Uterus (tissue), 3 donors: ENCODE measurements at regions not wholly inside any gene's neighbourhood (a gene's known extent, or its start where the extent isn't known, plus 50 kb on each side); places are given as distances from the start of the nearest gene placed in this dataset.

Source experiments
- DNase-seq, 2 donors: peaks; one replicate each; pipeline ENCODE4 v3.0.0-alpha.2; 2019 to 2020
- H3K27ac ChIP-seq, 2 donors: fragments of 200-600 bp; sonication (generic); 1 replicate in 1 of 2; 2 replicates in 1 of 2; pipeline ENCODE4 v1.5.1; 2016 to 2018
- H3K27me3 ChIP-seq, 2 donors: fragments of 200-600 bp; sonication (generic); one replicate each; pipeline ENCODE4 v1.5.1; 2018 to 2019; ENCODE audit warnings: control low read depth in 1 of 2
- H3K36me3 ChIP-seq, 2 donors: fragments of 200-600 bp; sonication (generic); one replicate each; pipeline ENCODE4 v1.5.1; 2019; ENCODE audit warnings: control low read depth in 1 of 2
- H3K4me1 ChIP-seq, 2 donors: fragments of 200-600 bp; sonication (generic); one replicate each; pipeline ENCODE4 v1.5.1; 2018 to 2019; ENCODE audit warnings: control low read depth in 1 of 2
- H3K4me3 ChIP-seq, 2 donors: fragments of 200-600 bp; sonication (generic); 1 replicate in 1 of 2; 2 replicates in 1 of 2; pipeline ENCODE4 v1.5.1; 2018 to 2019; ENCODE audit warnings: mild to moderate bottlenecking in 1 of 2
- H3K9me3 ChIP-seq, 2 donors: fragments of 200-600 bp; sonication (generic); one replicate each; pipeline ENCODE4 v1.5.1; 2019; ENCODE audit warnings: control low read depth in 1 of 2
- CTCF ChIP-seq, 4 experiments: fragments of 200-600 bp in 2 of 4; fragments of 450-650 bp in 2 of 4; sonication (generic) in 2 of 4; IDR thresholded peaks; one replicate each; pipeline ENCODE4 v1.5.1; 2016 to 2019; ENCODE audit warnings: antibody characterized with exemption in 4 of 4, mild to moderate bottlenecking in 2 of 4, moderate library complexity in 1 of 4
- POLR2A ChIP-seq, 2 donors: fragments of 450-650 bp; IDR thresholded peaks; one replicate each; pipeline ENCODE4 v1.6.1; 2016; ENCODE audit warnings: antibody characterized with exemption in 2 of 2, mild to moderate bottlenecking in 1 of 2, moderate library complexity in 1 of 2
- intact Hi-C: fragments of 100-400 bp; cut with DNase I; formaldehyde crosslinking; loops from one replicate; pipeline ENCODE4 v1.15.1; 2023; ENCODE audit warnings: low total_unique reads
- donor health status: DM: yes; HTN: yes; CAD: no.

GRCh38 chr12:114938487-114939210, 254.7 kb upstream of the TBX3 start:
- Histone ChIP-seq H3K27me3 (no peaks in the 10 kb centered on the region), H3K4me1 (no peaks in the 10 kb centered on the region), H3K4me3 (no peak overlapping the region), H3K9me3 (no peaks in the 10 kb centered on the region), H3K36me3 (no peaks in the 10 kb centered on the region), H3K27ac (no peak overlapping the region)
- intact Hi-C loops = no loop called here
- DNase-seq = no peak
- TF ChIP-seq POLR2A (IDR thresholded peaks at IDR 0.05) (no peak), CTCF (IDR thresholded peaks at IDR 0.05) (no peak)

GRCh38 chr12:114936148-114937079, 252.4 kb upstream of the TBX3 start:
- TF ChIP-seq CTCF (IDR thresholded peaks at IDR 0.05) (no peak), POLR2A (IDR thresholded peaks at IDR 0.05) (no peak)

GRCh38 chr12:114935658-114936057, 251.7 kb upstream of the TBX3 start:
- no peaks in the 10 kb centered on the region for H3K27me3 ChIP-seq

More at GRCh38 chr12:114936148-114937079, 252.4 kb upstream of the TBX3 start:
- no peak overlapping the region for H3K27ac ChIP-seq
- intact Hi-C loops = no loop called here
- H3K27me3 ChIP-seq = no peaks in the 10 kb centered on the region
- H3K4me3 ChIP-seq = no peak overlapping the region
- H3K36me3 ChIP-seq = no peaks in the 10 kb centered on the region
- DNase-seq = no peak
- H3K9me3 ChIP-seq = no peaks in the 10 kb centered on the region
- H3K4me1 ChIP-seq = no peaks in the 10 kb centered on the region

GRCh38 chr12:114933428-114934160, 249.6 kb upstream of the TBX3 start:
- DNase-seq = no peak
- Histone ChIP-seq H3K4me1 (no peaks in the 10 kb centered on the region), H3K9me3 (no peaks in the 10 kb centered on the region), H3K36me3 (no peaks in the 10 kb centered on the region), H3K4me3 (no peak overlapping the region), H3K27me3 (no peaks in the 10 kb centered on the region), H3K27ac (no peak overlapping the region)
- TF ChIP-seq CTCF (IDR thresholded peaks at IDR 0.05) = no peak
- TF ChIP-seq POLR2A (IDR thresholded peaks at IDR 0.05) = no peak
- intact Hi-C loops = no loop called here

More at GRCh38 chr12:114935658-114936057, 251.7 kb upstream of the TBX3 start:
- Histone ChIP-seq H3K36me3 (no peaks in the 10 kb centered on the region), H3K9me3 (no peaks in the 10 kb centered on the region), H3K4me1 (no peaks in the 10 kb centered on the region), H3K4me3 (no peak overlapping the region), H3K27ac (no peak overlapping the region)
- TF ChIP-seq CTCF (IDR thresholded peaks at IDR 0.05) = no peak
- no peak for TF ChIP-seq POLR2A (IDR thresholded peaks at IDR 0.05)
- intact Hi-C loops = no loop called here
- no peak for DNase-seq
